GM12864 (cell line): ENCODE measurements at regions not wholly inside any gene's neighbourhood (a gene's known extent, or its start where the extent isn't known, plus 50 kb on each side); places are given as distances from the start of the nearest gene placed in this dataset.
"Not testable (repeated sequence)": the region's sequence is repeated elsewhere in the genome, so short reads cannot be mapped to it uniquely, and the experiment has no call there.

Source experiments
- DNase-seq: peaks from one replicate; pipeline ENCODE4 v3.0.0-alpha.2; 2011; ENCODE audit warnings: low read depth
- H3K4me3 ChIP-seq: 2 replicates; pipeline ENCODE4 v1.5.1; 2011; ENCODE audit warnings: mild to moderate bottlenecking, low read depth, low read length, control low read depth
- TF ChIP-seq, protein P1 (sequence below): IDR thresholded peaks from 2 replicates; pipeline ENCODE4 v1.5.1; 2011; ENCODE audit warnings: low read depth, mild to moderate bottlenecking, moderate library complexity, low read length, control low read depth, inconsistent platforms; ENCODE audit errors: missing control alignments

DNA sequence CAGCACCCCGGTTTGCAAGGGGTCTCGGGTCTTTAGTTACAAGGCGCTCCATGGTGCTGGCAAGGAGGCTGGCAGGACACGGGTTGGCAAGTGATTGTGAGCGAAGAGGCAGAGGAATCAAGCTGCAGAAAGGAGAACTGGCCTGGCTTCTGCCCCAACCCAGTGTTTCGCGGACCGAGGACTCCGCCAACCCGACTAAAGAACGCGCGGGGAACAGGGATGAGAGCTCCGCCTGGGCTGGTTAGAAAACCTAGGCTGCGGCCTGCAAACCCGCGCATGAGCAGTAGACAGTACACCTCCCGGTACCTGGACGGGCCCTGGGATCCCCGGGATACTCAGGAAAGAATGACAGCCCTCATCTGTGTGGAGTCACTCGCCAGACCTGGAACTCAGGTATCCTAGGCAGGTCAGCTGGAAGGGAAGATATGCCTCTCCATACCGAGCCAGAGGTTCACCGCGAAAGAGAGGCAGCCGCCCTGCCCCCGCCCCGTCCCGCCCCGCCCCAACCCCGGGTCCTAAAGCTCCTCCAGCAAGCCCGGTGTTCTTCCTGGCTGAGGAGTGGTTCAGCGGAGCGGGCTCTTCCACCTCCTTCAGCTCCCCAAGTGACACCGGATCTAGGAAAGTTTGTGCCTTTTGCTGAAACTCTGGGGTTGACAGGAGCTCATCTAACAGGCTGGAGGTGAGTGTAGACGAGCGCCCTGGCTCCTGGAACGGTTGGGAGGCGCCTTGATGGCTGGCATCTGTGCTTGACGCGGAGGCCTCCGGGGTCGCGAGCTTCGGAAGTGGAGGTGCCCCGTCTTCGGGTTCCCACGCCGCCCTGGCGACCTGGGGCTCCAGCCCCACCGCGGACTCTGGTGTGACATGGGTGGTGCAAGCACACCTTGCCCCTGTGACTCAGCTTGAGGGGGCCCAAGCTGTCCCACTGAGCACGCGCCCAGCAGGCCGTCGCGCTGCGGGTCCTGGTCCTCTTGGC, 1847.3 kb upstream of the DEFB115 start:
- DNase-seq, result no peak
- no peak overlapping the region for H3K4me3 ChIP-seq
- TF ChIP-seq, protein P1, sequence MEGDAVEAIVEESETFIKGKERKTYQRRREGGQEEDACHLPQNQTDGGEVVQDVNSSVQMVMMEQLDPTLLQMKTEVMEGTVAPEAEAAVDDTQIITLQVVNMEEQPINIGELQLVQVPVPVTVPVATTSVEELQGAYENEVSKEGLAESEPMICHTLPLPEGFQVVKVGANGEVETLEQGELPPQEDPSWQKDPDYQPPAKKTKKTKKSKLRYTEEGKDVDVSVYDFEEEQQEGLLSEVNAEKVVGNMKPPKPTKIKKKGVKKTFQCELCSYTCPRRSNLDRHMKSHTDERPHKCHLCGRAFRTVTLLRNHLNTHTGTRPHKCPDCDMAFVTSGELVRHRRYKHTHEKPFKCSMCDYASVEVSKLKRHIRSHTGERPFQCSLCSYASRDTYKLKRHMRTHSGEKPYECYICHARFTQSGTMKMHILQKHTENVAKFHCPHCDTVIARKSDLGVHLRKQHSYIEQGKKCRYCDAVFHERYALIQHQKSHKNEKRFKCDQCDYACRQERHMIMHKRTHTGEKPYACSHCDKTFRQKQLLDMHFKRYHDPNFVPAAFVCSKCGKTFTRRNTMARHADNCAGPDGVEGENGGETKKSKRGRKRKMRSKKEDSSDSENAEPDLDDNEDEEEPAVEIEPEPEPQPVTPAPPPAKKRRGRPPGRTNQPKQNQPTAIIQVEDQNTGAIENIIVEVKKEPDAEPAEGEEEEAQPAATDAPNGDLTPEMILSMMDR, result no peak

DNA sequence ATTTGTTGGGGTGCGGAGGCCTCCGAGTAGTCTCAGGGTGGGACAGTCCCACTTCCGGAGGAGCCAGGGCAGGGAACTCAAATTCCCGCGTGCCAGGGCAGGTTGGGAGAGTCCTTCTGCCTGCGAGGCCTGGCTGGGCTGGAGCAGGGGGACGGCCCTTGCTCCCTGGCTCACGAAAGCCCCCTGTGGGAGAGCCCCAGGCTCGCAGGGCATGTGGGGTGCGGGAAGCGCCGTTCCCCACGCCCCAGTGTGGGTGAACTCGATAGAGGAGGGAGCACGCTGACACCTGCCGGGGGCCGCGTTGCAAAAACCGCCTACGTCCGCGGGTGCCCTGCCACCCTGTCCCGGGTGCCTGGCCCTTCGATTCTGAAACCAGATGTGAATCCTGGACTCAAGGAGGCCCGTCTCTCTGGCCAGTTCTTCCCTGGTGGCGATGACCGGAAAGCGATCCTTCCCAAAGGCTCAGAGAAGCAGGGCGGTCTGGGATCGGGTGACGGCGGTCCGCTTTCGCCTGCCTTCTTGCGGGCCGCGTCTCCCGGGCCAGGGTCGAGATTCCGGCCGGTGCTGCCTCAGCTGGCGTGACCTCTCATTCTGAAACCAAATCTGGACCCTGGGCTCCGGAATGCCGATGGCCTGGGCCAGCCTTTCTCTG, 1846.5 kb upstream of the DEFB115 start:
- H3K4me3 ChIP-seq, result no peak overlapping the region
- TF ChIP-seq, protein P1, result no peak
- no peak for DNase-seq

DNA sequence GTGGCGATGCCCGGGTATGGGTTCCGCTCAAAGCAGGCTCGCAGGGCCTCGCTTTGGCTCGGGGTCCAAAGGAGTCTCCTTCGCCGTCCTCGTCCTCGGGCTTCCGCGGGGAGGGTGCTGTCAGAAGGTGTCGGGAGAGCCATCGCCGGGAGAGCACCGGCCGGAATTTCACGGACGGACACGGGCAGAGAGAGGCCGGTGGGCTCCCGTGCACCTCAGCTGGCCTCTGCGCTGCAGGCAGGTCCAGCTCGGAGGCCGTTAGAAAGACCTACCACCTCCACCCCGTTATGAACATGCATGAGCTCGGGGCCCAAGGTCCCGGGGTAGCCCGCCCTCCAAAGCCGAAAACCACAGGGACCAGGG, 1846.0 kb upstream of the DEFB115 start:
- not testable (repeated sequence) for DNase-seq, H3K4me3 ChIP-seq

DNA sequence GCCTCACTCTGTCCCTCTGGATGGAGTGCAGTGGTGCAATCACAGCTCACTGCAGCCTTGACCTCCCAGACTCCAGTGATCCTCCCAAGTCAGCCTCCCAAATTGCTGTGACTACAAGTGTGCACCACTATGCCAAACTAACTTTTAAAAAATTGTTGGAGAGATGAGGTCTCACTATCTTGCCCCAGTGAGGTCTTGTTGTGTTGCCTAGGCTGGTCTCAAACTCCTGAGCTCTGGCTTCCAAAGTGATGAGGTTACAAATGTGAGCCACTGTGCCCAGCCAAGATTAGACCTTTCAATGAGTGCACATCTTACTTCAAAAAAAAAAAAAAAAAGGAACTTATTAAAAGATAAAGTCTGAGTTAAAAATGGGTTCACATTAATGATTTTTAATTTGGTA, 1838.1 kb upstream of the DEFB115 start:
- TF ChIP-seq, protein P1, result no peak
- DNase-seq, result no peak
- H3K4me3 ChIP-seq, result no peak overlapping the region

DNA sequence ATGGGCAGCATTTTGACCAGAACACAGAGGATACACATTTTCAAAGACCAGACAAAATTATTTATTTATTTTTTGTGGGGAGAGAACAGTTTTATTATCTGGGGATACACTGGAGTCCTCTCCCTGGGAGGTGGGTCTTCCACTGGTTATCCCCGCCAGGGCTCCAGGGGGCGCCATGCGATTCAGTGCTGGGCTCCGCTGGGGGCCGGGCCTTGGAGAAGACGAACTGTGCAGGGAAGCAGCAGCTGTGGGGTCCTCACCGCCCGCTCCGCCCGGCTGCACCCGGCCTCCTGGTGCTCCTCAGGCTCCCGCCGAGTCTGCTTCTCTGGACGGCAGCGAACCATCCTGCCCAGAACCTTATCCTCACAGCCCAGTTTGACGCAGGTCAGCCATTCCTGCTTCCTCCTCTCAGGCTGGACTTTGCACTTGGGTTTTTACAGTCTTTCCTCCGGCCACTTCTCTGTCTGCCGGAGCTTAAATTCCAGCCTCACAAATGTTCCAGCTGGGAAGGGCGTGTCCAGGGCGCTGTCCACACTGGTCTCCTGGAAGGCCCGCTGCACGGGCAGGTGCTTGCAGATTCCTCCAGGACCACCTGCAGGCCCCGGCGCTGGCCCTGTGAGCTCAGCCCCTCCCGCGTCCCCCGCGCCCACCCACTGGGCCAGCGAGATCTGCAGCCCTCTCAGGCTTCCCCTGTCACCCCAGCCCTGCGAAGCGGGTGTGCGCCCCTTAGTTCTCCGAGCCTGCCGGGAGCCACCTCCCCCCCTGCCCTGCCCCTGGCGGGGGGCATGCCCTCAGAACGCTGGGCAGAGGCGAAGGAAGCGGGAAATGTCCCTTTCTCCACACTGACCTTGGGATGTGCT, 1830.0 kb upstream of the DEFB115 start:
- no peak overlapping the region for H3K4me3 ChIP-seq
- DNase-seq, result no peak
- TF ChIP-seq, protein P1, result no peak

DNA sequence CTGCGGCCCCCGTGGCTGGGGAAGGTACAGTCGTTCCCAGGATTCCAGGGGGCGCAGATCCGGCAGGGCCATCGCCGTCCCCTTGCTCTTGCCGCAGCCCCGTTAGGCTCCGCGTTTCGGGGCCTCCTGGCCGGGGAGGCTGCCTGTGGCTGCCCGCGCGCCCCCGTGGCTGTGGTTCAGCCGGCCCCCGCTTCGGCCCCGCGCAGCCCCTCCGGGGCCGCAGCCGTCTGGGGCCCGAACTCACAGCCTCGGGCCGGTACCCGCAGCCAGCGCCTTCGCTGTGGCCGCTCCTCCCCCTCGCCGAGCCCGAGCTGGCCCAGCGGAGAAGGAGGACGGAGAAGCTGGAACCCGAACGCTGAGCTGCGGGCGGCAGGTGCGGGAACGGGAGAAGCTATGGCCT, 1826.9 kb upstream of the DEFB115 start:
- no peak overlapping the region for H3K4me3 ChIP-seq
- DNase-seq, result no peak
- TF ChIP-seq, protein P1, result no peak

DNA sequence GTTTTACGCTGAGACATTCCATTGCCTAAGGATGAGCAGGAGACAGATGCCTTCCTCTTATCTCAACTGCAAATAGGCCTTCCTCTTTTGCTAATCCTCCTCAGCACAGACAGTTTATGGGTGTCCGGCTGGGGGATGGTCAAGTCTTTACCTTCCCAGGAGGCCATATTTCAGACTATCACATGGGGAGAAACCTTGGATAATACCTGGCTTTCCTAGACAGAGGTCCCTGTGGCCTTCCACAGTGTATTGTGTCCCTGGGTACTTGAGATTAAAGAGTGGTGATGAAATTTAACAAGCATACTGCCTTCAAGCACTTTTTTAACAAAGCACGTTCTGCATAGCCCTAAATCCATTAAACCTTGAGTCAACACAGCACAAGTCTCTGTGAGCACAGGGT, 1816.7 kb upstream of the DEFB115 start:
- not testable (repeated sequence) for H3K4me3 ChIP-seq, DNase-seq
